A549 (cell line): ENCODE measurements at regions not wholly inside any gene's neighbourhood (a gene's known extent, or its start where the extent isn't known, plus 50 kb on each side); places are given as distances from the start of the nearest gene placed in this dataset.
"Not testable (repeated sequence)": the region's sequence is repeated elsewhere in the genome, so short reads cannot be mapped to it uniquely, and the experiment has no call there.

Experiments used
- ATAC-seq, 2 experiments: fragments of 200-7000 bp in 1 of 2; fragments of >200 bp in 1 of 2; cut with Nextera tagmentation in 1 of 2; cut with Tn5 transposase in 1 of 2; 3 replicates each; pipeline versions ENCODE4 v1.8.0 to v1.9.1; 2018 to 2020; ENCODE audit warnings: mild to moderate bottlenecking in 1 of 2, moderate library complexity in 1 of 2
- CTCF ChIA-PET: fragments of 300-600 bp; sonication (Branson Sonifier 250); formaldehyde crosslinking; extraction: SDS; loops from one replicate; lab custom pipeline; 2021; ENCODE audit warnings: antibody characterized with exemption, inconsistent platforms; lab: Yijun Ruan, JAX
- POLR2A ChIA-PET: fragments of 350-600 bp; formaldehyde crosslinking; extraction: SDS; loops from one replicate; lab custom pipeline; 2021; ENCODE audit warnings: antibody characterized with exemption, inconsistent platforms; lab: Yijun Ruan, JAX
- DNase-seq, 2 experiments: peaks; one replicate each; pipeline versions ENCODE4 v3.0.0 to v3.0.0-alpha.2; 2011 to 2016; ENCODE audit warnings: low read depth in 1 of 2, low spot score in 1 of 2
- FAIRE-seq: peaks from 2 replicates; lab custom pipeline; 2011; peaks lifted over from hg19 to GRCh38; lab: Jason Lieb, UNC
- H3K27ac ChIP-seq, 2 experiments: fragments of >200 bp; sonication (Bioruptor Twin); formaldehyde crosslinking; 3 replicates each; pipeline ENCODE4 v1.5.1; 2016 to 2017
- H3K4me1 ChIP-seq: fragments of >200 bp; sonication (Bioruptor Twin); formaldehyde crosslinking; 3 replicates; pipeline ENCODE4 v1.6.1; 2016
- H3K4me2 ChIP-seq: fragments of >200 bp; sonication (Bioruptor Twin); formaldehyde crosslinking; 3 replicates; pipeline ENCODE4 v1.6.1; 2016
- H3K4me3 ChIP-seq: fragments of >200 bp; sonication (Bioruptor Twin); formaldehyde crosslinking; 3 replicates; pipeline ENCODE4 v1.5.1; 2016
- H3K9me3 ChIP-seq: fragments of >200 bp; sonication (Bioruptor Twin); formaldehyde crosslinking; 3 replicates; pipeline ENCODE4 v1.6.1; 2016
- BHLHE40 ChIP-seq: IDR thresholded peaks from 2 replicates; pipeline ENCODE4 v1.6.1; 2012; ENCODE audit warnings: low read depth, low read length, inconsistent platforms
- CBX2 ChIP-seq: fragments of 200-600 bp; sonication (generic); IDR thresholded peaks from 2 replicates; pipeline ENCODE4 v1.6.1; 2016; ENCODE audit warnings: low read depth, mild to moderate bottlenecking, borderline replicate concordance
- CBX8 ChIP-seq: fragments of 200-600 bp; sonication (generic); IDR thresholded peaks from 2 replicates; pipeline ENCODE4 v1.6.1; 2016
- CHD4 ChIP-seq: fragments of 200-600 bp; sonication (generic); IDR thresholded peaks from 2 replicates; pipeline ENCODE4 v1.6.1; 2016; ENCODE audit warnings: antibody characterized with exemption, mild to moderate bottlenecking, borderline replicate concordance
- EHMT2 ChIP-seq: fragments of 200-600 bp; sonication (generic); IDR thresholded peaks from 2 replicates; pipeline ENCODE4 v1.6.1; 2016; ENCODE audit warnings: antibody characterized with exemption, low read depth, mild to moderate bottlenecking, moderate library complexity
- EP300 ChIP-seq, 2 experiments: fragments of >200 bp; sonication (Bioruptor Twin); formaldehyde crosslinking; IDR thresholded peaks; 2 replicates in 1 of 2; 3 replicates in 1 of 2; pipeline ENCODE4 v1.6.1; 2016 to 2017
- FOSL2 ChIP-seq, 2 experiments: fragments of 450-650 bp in 1 of 2; fragments of >200 bp in 1 of 2; sonication (Bioruptor Twin) in 1 of 2; formaldehyde crosslinking; IDR thresholded peaks; 2 replicates each; pipeline versions ENCODE4 v1.5.0 to v1.6.1; 2016 to 2020; ENCODE audit warnings: mild to moderate bottlenecking in 1 of 2, moderate library complexity in 1 of 2
- HOXA7 ChIP-seq: fragments of 250-450 bp; sonication (Bioruptor Pico); IDR thresholded peaks from 2 replicates; pipeline ENCODE4 v1.5.0; 2020; ENCODE audit warnings: mild to moderate bottlenecking, moderate library complexity
- HOXB13 ChIP-seq: fragments of 250-450 bp; sonication (Bioruptor Pico); IDR thresholded peaks from 2 replicates; pipeline ENCODE4 v1.5.0; 2020; ENCODE audit warnings: low read depth, mild to moderate bottlenecking, moderate library complexity
- JUN ChIP-seq, 2 experiments: fragments of >200 bp; sonication (Bioruptor Twin); formaldehyde crosslinking; IDR thresholded peaks; 2 replicates in 1 of 2; 3 replicates in 1 of 2; pipeline ENCODE4 v1.6.1; 2016 to 2017
- MYC ChIP-seq: IDR thresholded peaks from 2 replicates; pipeline ENCODE4 v1.6.1; 2012; ENCODE audit warnings: mild to moderate bottlenecking, inconsistent platforms, low read length, improper control_type of control experiment, borderline replicate concordance
- NFE2L2 ChIP-seq: fragments of 150-350 bp; conservative IDR thresholded peaks from 2 replicates; pipeline ENCODE4 v1.6.1; 2014; ENCODE audit warnings: low read length
- POLR2AphosphoS2 ChIP-seq: conservative IDR thresholded peaks from 2 replicates; pipeline ENCODE4 v1.6.1; 2012; ENCODE audit warnings: low read length, improper control_type of control experiment, inconsistent platforms
- RAD21 ChIP-seq, 2 experiments: fragments of >200 bp in 1 of 2; sonication (Bioruptor Twin) in 1 of 2; formaldehyde crosslinking in 1 of 2; IDR thresholded peaks in 1 of 2; conservative IDR thresholded peaks in 1 of 2; 2 replicates in 1 of 2; 3 replicates in 1 of 2; pipeline ENCODE4 v1.6.1; 2012 to 2018; ENCODE audit warnings: inconsistent platforms in 1 of 2
- RNF2 ChIP-seq: fragments of 200-600 bp; sonication (generic); IDR thresholded peaks from 2 replicates; pipeline ENCODE4 v1.6.1; 2016; ENCODE audit warnings: low read depth, mild to moderate bottlenecking, antibody characterized with exemption, moderate library complexity, borderline replicate concordance
- TP53 ChIP-seq: fragments of 250-450 bp; sonication (Bioruptor Pico); IDR thresholded peaks from 2 replicates; pipeline ENCODE4 v1.5.0; 2021; ENCODE audit warnings: mild to moderate bottlenecking, moderate library complexity
- ZC3H11A ChIP-seq: fragments of 450-650 bp; IDR thresholded peaks from 2 replicates; pipeline ENCODE4 v1.6.1; 2014; ENCODE audit warnings: antibody characterized with exemption, mild to moderate bottlenecking
- WGBS: methylation state at CpG from one replicate; pipeline ENCODE4 v1.1.6; 2017; ENCODE audit errors: missing lambda C conversion rate; 5-methylcytosine and 5-hydroxymethylcytosine counted together
- TF ChIP-seq, protein P1 (sequence below): fragments of 200-600 bp; sonication (generic); IDR thresholded peaks from 2 replicates; pipeline ENCODE4 v1.6.1; 2016; ENCODE audit warnings: antibody characterized with exemption, mild to moderate bottlenecking, moderate library complexity
- TF ChIP-seq, protein P2 (sequence below): fragments of >200 bp; sonication (Bioruptor Twin); formaldehyde crosslinking; IDR thresholded peaks from 2 replicates; pipeline ENCODE4 v1.6.1; 2016
- TF ChIP-seq, protein P3 (sequence below): fragments of >200 bp; sonication (Bioruptor Twin); formaldehyde crosslinking; IDR thresholded peaks from 3 replicates; pipeline ENCODE4 v1.6.1; 2016

DNA sequence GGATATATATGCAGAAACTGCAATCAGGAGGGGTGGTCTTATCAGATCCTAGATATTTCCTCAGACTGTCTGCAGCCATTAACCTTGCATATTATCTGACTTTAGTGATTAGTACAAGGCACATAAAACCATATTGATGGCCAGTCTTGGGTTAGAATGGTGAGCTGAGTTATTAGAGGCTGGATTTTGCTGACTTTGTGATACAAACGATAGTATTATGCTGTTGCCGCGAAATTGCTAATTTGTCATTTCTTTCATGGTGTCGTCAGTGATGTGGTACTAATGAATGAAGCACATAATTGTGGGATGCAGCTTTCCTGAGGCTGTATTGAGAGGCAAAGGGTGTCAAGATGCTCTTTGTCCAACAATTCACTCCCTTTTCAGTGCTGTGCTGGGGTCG lies 172.5 kb downstream of the TEX29 start:
- TF ChIP-seq ZC3H11A (no peak), MYC (no peak), RAD21 (conservative IDR thresholded peaks at IDR 0.05 in 1 of 2, IDR thresholded peaks at IDR 0.05 in 1 of 2) (no peak), HOXA7 (CRISPR knock-in tag) (no peak), FOSL2 (IDR thresholded peaks at IDR 0.05) (no peak), FOSL2 (CRISPR knock-in tag; IDR thresholded peaks at IDR 0.05) (no peak), RNF2 (no peak), HOXB13 (CRISPR knock-in tag) (no peak), CBX2 (no peak), BHLHE40 (no peak)
- TF ChIP-seq, protein P1, sequence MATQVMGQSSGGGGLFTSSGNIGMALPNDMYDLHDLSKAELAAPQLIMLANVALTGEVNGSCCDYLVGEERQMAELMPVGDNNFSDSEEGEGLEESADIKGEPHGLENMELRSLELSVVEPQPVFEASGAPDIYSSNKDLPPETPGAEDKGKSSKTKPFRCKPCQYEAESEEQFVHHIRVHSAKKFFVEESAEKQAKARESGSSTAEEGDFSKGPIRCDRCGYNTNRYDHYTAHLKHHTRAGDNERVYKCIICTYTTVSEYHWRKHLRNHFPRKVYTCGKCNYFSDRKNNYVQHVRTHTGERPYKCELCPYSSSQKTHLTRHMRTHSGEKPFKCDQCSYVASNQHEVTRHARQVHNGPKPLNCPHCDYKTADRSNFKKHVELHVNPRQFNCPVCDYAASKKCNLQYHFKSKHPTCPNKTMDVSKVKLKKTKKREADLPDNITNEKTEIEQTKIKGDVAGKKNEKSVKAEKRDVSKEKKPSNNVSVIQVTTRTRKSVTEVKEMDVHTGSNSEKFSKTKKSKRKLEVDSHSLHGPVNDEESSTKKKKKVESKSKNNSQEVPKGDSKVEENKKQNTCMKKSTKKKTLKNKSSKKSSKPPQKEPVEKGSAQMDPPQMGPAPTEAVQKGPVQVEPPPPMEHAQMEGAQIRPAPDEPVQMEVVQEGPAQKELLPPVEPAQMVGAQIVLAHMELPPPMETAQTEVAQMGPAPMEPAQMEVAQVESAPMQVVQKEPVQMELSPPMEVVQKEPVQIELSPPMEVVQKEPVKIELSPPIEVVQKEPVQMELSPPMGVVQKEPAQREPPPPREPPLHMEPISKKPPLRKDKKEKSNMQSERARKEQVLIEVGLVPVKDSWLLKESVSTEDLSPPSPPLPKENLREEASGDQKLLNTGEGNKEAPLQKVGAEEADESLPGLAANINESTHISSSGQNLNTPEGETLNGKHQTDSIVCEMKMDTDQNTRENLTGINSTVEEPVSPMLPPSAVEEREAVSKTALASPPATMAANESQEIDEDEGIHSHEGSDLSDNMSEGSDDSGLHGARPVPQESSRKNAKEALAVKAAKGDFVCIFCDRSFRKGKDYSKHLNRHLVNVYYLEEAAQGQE: no peak
- TF ChIP-seq, protein P2, sequence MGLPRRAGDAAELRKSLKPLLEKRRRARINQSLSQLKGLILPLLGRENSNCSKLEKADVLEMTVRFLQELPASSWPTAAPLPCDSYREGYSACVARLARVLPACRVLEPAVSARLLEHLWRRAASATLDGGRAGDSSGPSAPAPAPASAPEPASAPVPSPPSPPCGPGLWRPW: no peak
- FAIRE-seq: no peak

DNA sequence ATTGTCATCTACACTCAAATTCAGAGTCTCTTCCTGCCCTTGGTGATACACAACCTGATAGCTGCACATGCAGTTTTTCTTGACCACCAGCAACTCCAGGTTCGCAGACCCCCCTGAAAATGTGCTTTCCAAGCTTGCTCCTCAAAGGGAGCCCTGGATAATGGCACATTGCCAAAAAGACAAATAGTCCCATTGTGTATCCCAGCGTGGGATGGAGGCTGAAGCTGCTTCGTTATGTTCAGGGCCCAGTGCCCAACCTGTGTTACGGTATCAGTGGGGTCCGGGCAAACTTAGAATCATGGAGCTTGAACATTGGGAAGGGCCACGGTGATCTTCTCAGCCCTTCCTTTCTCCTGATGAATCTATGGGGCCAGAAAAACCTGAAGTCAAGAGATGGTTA lies 173.0 kb downstream of the TEX29 start:
- no peak for TF ChIP-seq CHD4
- no peak for TF ChIP-seq EHMT2
- ChIA-PET CTCF (no interaction called here), POLR2A (no interaction called here)
- Histone ChIP-seq H3K4me1 (no peaks in the 10 kb centered on the region), H3K27ac (no peak overlapping the region), H3K4me3 (no peak overlapping the region), H3K9me3 (no peaks in the 10 kb centered on the region), H3K4me2 (no peak overlapping the region)
- DNase-seq (no peak), FAIRE-seq (no peak), ATAC-seq (no peak)
- 28% methylated on average over 4 of the region's 6 CpGs for WGBS

More for the DNA sequence above, 172.5 kb downstream of the TEX29 start:
- no peak overlapping the region for H3K27ac ChIP-seq
- CTCF ChIA-PET: no interaction called here
- no peak for DNase-seq
- 26% methylated on average over 5 of the region's 5 CpGs for WGBS
- POLR2A ChIA-PET: no interaction called here
- H3K9me3 ChIP-seq: no peaks in the 10 kb centered on the region
- no peaks in the 10 kb centered on the region for H3K4me1 ChIP-seq
- no peak overlapping the region for H3K4me3 ChIP-seq
- no peak overlapping the region for H3K4me2 ChIP-seq
- ATAC-seq: no peak

DNA sequence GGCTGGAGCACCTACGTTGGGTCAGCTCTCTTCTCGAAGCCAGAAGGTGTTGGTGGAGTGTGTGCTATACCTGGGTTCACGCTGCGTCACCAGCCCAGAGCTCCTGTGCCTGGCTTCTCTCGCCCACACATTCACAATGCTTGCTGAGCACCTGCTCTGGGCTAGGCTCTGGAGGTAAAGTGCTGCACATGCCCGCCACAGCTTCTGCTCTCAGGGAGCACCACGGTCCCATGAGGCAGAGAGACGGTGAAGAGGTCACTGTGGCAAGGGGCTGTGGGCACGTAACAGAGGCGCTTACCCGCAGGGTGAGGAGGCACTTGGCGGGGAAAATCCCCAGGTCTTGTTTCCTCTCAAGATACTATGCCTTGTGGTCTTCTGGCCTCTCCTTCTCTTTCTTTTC lies 174.2 kb downstream of the TEX29 start:
- H3K9me3 ChIP-seq: no peaks in the 10 kb centered on the region
- FAIRE-seq: no peak
- no peak for DNase-seq
- ChIA-PET CTCF (no interaction called here), POLR2A (no interaction called here)
- H3K4me1 ChIP-seq: no peaks in the 10 kb centered on the region
- no peak overlapping the region for H3K27ac ChIP-seq
- no peak for ATAC-seq
- no peak overlapping the region for H3K4me2 ChIP-seq
- no peak overlapping the region for H3K4me3 ChIP-seq
- no peak for TF ChIP-seq TP53 (CRISPR knock-in tag)
- no peak for TF ChIP-seq EP300 (IDR thresholded peaks at IDR 0.05)
- no peak for TF ChIP-seq JUN (IDR thresholded peaks at IDR 0.05)
- no peak for TF ChIP-seq RAD21 (conservative IDR thresholded peaks at IDR 0.05 in 1 of 2, IDR thresholded peaks at IDR 0.05 in 1 of 2)
- TF ChIP-seq NFE2L2: no peak
- no peak for TF ChIP-seq BHLHE40
- no peak for TF ChIP-seq CBX8
- TF ChIP-seq, protein P3, sequence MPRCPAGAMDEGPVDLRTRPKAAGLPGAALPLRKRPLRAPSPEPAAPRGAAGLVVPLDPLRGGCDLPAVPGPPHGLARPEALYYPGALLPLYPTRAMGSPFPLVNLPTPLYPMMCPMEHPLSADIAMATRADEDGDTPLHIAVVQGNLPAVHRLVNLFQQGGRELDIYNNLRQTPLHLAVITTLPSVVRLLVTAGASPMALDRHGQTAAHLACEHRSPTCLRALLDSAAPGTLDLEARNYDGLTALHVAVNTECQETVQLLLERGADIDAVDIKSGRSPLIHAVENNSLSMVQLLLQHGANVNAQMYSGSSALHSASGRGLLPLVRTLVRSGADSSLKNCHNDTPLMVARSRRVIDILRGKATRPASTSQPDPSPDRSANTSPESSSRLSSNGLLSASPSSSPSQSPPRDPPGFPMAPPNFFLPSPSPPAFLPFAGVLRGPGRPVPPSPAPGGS: no peak
- no peak for TF ChIP-seq POLR2AphosphoS2
- TF ChIP-seq, all 56 proteins: peak for 0
- WGBS: 35% methylated on average over 9 of the region's 12 CpGs

DNA sequence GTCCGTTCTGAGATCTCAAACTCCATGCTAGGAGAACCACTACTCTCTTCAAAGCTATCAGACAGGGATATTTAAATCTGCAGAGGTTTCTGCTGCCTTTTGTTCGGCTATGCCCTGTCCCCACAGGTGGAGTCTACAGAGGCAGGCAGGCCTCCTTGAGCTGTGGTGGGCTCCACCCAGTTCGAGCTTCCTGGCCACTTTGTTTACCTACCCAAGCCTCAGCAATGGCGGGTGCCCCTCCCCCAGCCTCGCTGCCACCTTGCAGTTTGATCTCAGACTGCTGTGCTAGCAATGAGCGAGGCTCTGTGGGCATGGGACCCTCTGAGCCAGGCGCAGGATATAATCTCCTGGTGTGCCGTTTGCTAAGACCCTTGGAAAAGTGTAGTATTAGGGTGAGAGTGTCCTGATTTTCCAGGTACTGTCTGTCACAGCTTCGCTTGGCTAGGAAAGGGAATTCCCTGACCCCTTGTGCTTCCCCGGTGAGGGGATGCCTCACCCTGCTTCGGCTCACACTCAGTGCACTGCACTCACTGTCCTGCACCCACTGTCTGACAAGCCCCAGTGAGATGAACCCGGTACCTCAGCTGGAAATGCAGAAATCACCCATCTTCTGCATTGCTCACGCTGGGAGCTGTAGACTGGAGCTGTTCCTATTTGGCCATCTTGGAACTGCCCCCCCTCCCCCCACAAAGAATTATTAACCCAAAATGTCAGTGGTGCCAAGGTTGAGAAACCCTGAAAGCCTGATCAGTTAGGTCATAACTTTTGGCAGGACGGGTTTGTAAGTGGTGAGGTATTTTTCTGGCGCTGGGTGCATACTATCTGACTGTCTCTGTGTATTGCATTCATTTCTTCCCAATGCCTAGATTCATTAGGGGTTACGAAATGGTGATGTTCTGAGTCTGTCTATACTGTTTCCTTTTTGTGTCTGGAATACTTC lies 181.4 kb downstream of the TEX29 start:
- FAIRE-seq, POLR2A ChIA-PET, H3K4me2 ChIP-seq, H3K9me3 ChIP-seq, H3K4me1 ChIP-seq, H3K27ac ChIP-seq, DNase-seq, ATAC-seq, H3K4me3 ChIP-seq: not testable (repeated sequence)
- CTCF ChIA-PET: interaction anchor here (0.6 kb wide), 1 partner anchor 942 kb away, joined by 3 read pairs; no protein-coding TSS in a partner anchor
- WGBS: 1% methylated on average over 12 of the region's 16 CpGs
